HEK293T (cell line): ENCODE measurements at regions not wholly inside any gene's neighbourhood (a gene's known extent, or its start where the extent isn't known, plus 50 kb on each side); places are given as distances from the start of the nearest gene placed in this dataset.

Source experiments
- ARNT ChIP-seq: fragments of 450-650 bp; IDR thresholded peaks from 2 replicates; pipeline ENCODE4 v1.6.1; 2017; ENCODE audit warnings: mild to moderate bottlenecking
- BHLHE40 ChIP-seq: fragments of 450-650 bp; IDR thresholded peaks from 2 replicates; pipeline ENCODE4 v1.6.1; 2016; ENCODE audit warnings: mild to moderate bottlenecking, moderate library complexity, borderline replicate concordance
- FOXK2 ChIP-seq: fragments of 450-650 bp; IDR thresholded peaks from 2 replicates; pipeline ENCODE4 v1.6.1; 2016; ENCODE audit warnings: mild to moderate bottlenecking
- FOXM1 ChIP-seq: fragments of 450-650 bp; IDR thresholded peaks from 2 replicates; pipeline ENCODE4 v1.6.1; 2017; ENCODE audit warnings: mild to moderate bottlenecking, borderline replicate concordance
- PKNOX1 ChIP-seq: fragments of 450-650 bp; IDR thresholded peaks from 2 replicates; pipeline ENCODE4 v1.6.1; 2016
- SP1 ChIP-seq: fragments of 450-650 bp; IDR thresholded peaks from 2 replicates; pipeline ENCODE4 v1.6.1; 2017
- SUZ12 ChIP-seq: fragments of 450-650 bp; IDR thresholded peaks from 2 replicates; pipeline ENCODE4 v1.6.1; 2016; ENCODE audit warnings: mild to moderate bottlenecking
- ZNF384 ChIP-seq: fragments of 450-650 bp; IDR thresholded peaks from 2 replicates; pipeline ENCODE4 v1.6.1; 2016

- TF ChIP-seq SUZ12 (no peak), BHLHE40 (no peak), FOXM1 (no peak), PKNOX1 (no peak), ZNF384 (no peak), FOXK2 (no peak), SP1 (no peak), ARNT (no peak)
These were observed 544.3 kb upstream of the KIF2B start for GRCh38 chr17:53278466-53278865.
